Nucleus accumbens (tissue), 56 donors: ENCODE measurements at regions not wholly inside any gene's neighbourhood (a gene's known extent, or its start where the extent isn't known, plus 50 kb on each side); places are given as distances from the start of the nearest gene placed in this dataset.
"Not testable (repeated sequence)": the region's sequence is repeated elsewhere in the genome, so short reads cannot be mapped to it uniquely, and the experiment has no call there.

Experiments
- DNase-seq, 56 donors: peaks; one replicate each; lab custom pipeline; 2025; lab: John Stamatoyannopoulos, UW

DNA sequence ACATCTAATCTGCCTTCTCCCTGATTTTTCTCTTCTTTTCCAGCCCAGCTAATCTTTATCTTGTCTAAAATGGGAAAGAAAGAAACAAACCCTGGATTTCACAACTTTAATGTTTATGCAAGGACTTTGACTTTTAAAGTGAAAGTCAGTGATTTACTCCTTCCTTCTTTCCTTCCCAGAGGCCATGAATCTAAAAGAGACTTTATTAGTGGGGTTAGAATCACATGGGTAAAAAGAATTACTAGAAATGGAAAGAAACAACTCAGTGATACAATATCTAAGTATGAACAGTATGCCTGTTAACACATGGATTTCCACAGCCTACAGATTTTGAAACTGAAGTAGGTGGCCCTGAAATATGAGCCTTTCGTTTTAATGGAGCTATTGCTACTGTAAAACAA lies 59.8 kb upstream of the KCNK2 start:
- DNase-seq: no peak

DNA sequence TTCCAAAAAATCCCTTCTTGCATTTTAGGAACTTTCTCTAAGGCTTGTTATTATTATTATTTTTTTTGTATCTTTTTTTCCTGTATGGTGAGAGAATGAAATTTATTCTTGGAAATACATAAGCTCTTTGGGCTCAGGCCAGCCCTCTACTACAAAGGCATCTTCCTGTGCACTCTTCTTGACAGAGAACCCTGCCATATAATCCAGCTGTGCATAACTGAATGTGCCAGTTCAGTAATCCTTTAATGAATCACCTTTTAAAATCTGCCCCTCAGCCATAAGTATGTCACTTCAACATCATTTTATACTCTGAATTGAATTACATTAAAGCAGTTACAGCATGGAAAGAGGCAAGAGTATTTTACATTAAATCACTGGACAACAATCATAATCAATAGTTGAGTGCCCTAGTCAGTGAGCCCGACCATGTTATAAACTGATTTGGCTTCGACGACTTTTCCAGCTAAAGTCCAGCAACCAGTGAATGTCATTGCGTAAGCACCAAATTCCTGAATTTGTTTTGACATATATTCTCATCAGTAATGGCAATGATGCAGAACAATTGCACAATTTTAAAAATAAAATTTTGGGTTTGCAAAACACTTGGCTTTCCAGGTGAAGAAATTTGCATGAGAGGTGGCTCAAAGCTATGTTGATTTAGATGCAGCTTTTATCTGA lies 59.2 kb upstream of the KCNK2 start:
- no peak for DNase-seq

- DNase-seq: no peak
Observed at GRCh38 chr1:215028954-215029353, 53.6 kb upstream of the KCNK2 start.

GRCh38 chr1:215030581-215030980 lies 52.0 kb upstream of the KCNK2 start:
- DNase-seq: not testable (repeated sequence)

DNA sequence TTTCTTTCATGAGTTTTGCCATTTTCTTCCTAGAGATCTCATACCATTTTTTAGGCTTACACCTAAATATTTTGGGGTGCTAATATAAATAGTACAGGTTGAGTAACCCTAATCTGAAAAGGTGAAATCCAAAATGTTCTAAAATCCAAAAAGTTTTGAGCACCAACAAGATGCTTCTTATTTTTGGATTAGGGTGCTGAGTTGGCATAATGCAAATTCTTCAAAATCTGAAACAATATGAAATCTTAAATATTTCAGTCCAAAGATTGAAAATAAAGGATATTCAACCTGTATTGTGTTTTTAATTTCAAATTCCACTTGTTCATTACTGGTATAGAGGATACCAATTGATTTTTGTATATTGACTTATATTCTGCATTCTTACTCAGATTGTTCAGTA lies 51.1 kb upstream of the KCNK2 start:
- DNase-seq: no peak
